ENCODE measurements at regions not wholly inside any gene's neighbourhood (a gene's known extent, or its start where the extent isn't known, plus 50 kb on each side); places are given as distances from the start of the nearest gene placed in this dataset.

- no peak overlapping the region for H3K27ac ChIP-seq
Measured at GRCh38 chr4:152117520-152117919, 356.7 kb upstream of the GATB start.

GRCh38 chr4:152117054-152117453 lies 356.2 kb upstream of the GATB start:
- TF ChIP-seq CTCF (IDR thresholded peaks at IDR 0.05), result no peak
- TF ChIP-seq ZFX (IDR thresholded peaks at IDR 0.05; ENCODE audit: borderline replicate concordance), result no peak
- no peak overlapping the region for H3K27ac ChIP-seq

More at GRCh38 chr4:152117520-152117919, 356.7 kb upstream of the GATB start:
- TF ChIP-seq ZFX (IDR thresholded peaks at IDR 0.05; ENCODE audit: borderline replicate concordance) (no peak), CTCF (IDR thresholded peaks at IDR 0.05) (no peak)

GRCh38 chr4:152115794-152116193 lies 355.0 kb upstream of the GATB start:
- TF ChIP-seq ZFX (IDR thresholded peaks at IDR 0.05; ENCODE audit: borderline replicate concordance) (no peak), CTCF (IDR thresholded peaks at IDR 0.05) (no peak)
- no peak overlapping the region for H3K27ac ChIP-seq

- H3K27ac ChIP-seq, result no peak overlapping the region
- no peak for TF ChIP-seq ZFX (IDR thresholded peaks at IDR 0.05; ENCODE audit: borderline replicate concordance)
- TF ChIP-seq CTCF (IDR thresholded peaks at IDR 0.05), result no peak
Measured at GRCh38 chr4:152115118-152115517, 354.3 kb upstream of the GATB start.

GRCh38 chr4:152114562-152114961 lies 353.8 kb upstream of the GATB start:
- no peak overlapping the region for H3K27ac ChIP-seq
- TF ChIP-seq CTCF (IDR thresholded peaks at IDR 0.05), result no peak
- no peak for TF ChIP-seq ZFX (IDR thresholded peaks at IDR 0.05; ENCODE audit: borderline replicate concordance)

GRCh38 chr4:152112887-152113286 lies 352.1 kb upstream of the GATB start:
- H3K27ac ChIP-seq, result no peak overlapping the region
- TF ChIP-seq CTCF (IDR thresholded peaks at IDR 0.05) (no peak), ZFX (IDR thresholded peaks at IDR 0.05; ENCODE audit: borderline replicate concordance) (no peak)

GRCh38 chr4:152112190-152112589 lies 351.4 kb upstream of the GATB start:
- H3K27ac ChIP-seq, result no peak overlapping the region
- no peak for TF ChIP-seq ZFX (IDR thresholded peaks at IDR 0.05; ENCODE audit: borderline replicate concordance)
- no peak for TF ChIP-seq CTCF (IDR thresholded peaks at IDR 0.05)

Data from 22Rv1 (cell line).